Thyroid gland (tissue), 4 donors: ENCODE measurements at regions not wholly inside any gene's neighbourhood (a gene's known extent, or its start where the extent isn't known, plus 50 kb on each side); places are given as distances from the start of the nearest gene placed in this dataset.

ENCODE experiments used
- CTCF ChIP-seq, 6 experiments: fragments of 200-600 bp in 3 of 6; fragments of 450-650 bp in 3 of 6; sonication (generic) in 3 of 6; IDR thresholded peaks; one replicate each; pipeline ENCODE4 v1.5.1; 2016 to 2019; ENCODE audit warnings: antibody characterized with exemption in 6 of 6, mild to moderate bottlenecking in 2 of 6, inconsistent platforms in 1 of 6, moderate library complexity in 1 of 6
- POLR2A ChIP-seq, 2 donors: fragments of 450-650 bp; IDR thresholded peaks; one replicate each; pipeline ENCODE4 v1.6.1; 2017; ENCODE audit warnings: antibody characterized with exemption in 2 of 2, mild to moderate bottlenecking in 2 of 2, moderate library complexity in 1 of 2

- TF ChIP-seq POLR2A (IDR thresholded peaks at IDR 0.05) (no peak), CTCF (IDR thresholded peaks at IDR 0.05) (no peak)
Measured at GRCh38 chr10:118153287-118153686, 106.5 kb upstream of the RAB11FIP2 start.
